ENCODE measurements at regions not wholly inside any gene's neighbourhood (a gene's known extent, or its start where the extent isn't known, plus 50 kb on each side); places are given as distances from the start of the nearest gene placed in this dataset.

DNA sequence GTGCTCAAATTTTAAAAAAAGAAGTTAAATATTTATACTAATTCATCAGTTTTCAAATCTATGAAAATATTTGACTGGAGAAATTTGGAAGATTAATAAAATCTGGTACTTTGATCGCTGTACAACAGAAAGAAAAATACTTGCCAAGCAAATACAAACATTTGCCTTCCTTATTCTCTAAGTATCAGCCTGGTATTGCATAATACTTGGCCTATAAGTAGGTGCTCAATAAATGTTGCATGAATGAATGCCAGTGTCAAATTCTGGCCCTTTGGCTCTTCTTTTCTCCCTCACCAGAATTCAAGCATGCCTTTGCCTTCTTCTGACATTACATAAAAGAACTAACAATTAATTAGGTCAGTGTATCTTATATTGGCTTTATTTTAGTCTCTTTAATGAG, 601.7 kb upstream of the GBE1 start:
- TF ChIP-seq POLR2AphosphoS5 (IDR thresholded peaks at IDR 0.05; ENCODE audit: borderline replicate concordance, low read depth, low read length) (no peak), EZH2 (IDR thresholded peaks at IDR 0.05) (no peak)

Measured in SK-N-MC (cell line).